HepG2 (cell line): ENCODE measurements at regions not wholly inside any gene's neighbourhood (a gene's known extent, or its start where the extent isn't known, plus 50 kb on each side); places are given as distances from the start of the nearest gene placed in this dataset.

ENCODE experiments used
- CENPT ChIP-seq: sonication (generic); formaldehyde crosslinking; IDR thresholded peaks from 2 replicates; pipeline ENCODE4 v1.8.0; 2022; ENCODE audit warnings: low read depth, mild to moderate bottlenecking, moderate library complexity, missing genetic modification reagents
- ETV6 ChIP-seq: sonication (generic); formaldehyde crosslinking; conservative IDR thresholded peaks from 2 replicates; pipeline ENCODE4 v1.4.0; 2020; ENCODE audit warnings: missing genetic modification reagents
- FOSL1 ChIP-seq: sonication (generic); formaldehyde crosslinking; IDR thresholded peaks from 2 replicates; pipeline ENCODE4 v1.9.0; 2021; ENCODE audit warnings: missing genetic modification reagents, borderline replicate concordance
- FOXA3 ChIP-seq: IDR thresholded peaks from 2 replicates; pipeline ENCODE4 v1.6.1; 2016; ENCODE audit warnings: missing genetic modification reagents, missing compliant biosample characterization
- FOXK1 ChIP-seq: sonication (generic); formaldehyde crosslinking; IDR thresholded peaks from 2 replicates; pipeline ENCODE4 v1.4.0; 2020; ENCODE audit warnings: low read depth, missing genetic modification reagents, borderline replicate concordance
- GATA4 ChIP-seq: sonication (generic); IDR thresholded peaks from 2 replicates; pipeline ENCODE4 v1.6.1; 2016; ENCODE audit warnings: antibody characterized with exemption, low read depth, borderline replicate concordance
- GATAD2A ChIP-seq: IDR thresholded peaks from 2 replicates; pipeline ENCODE4 v1.6.1; 2016
- GLI4 ChIP-seq: sonication (generic); formaldehyde crosslinking; IDR thresholded peaks from 2 replicates; pipeline ENCODE4 v1.5.1; 2020; ENCODE audit warnings: missing genetic modification reagents, mild to moderate bottlenecking, moderate library complexity, borderline replicate concordance
- HNF4A ChIP-seq: sonication (generic); formaldehyde crosslinking; IDR thresholded peaks from 2 replicates; pipeline ENCODE4 v1.4.0; 2020; ENCODE audit warnings: missing genetic modification reagents
- HNRNPLL ChIP-seq: fragments of 200-400 bp; formaldehyde crosslinking; IDR thresholded peaks from 2 replicates; pipeline ENCODE4 v1.6.1; 2017; ENCODE audit warnings: mild to moderate bottlenecking, low read depth, low read length; ENCODE audit not compliant: poor library complexity, severe bottlenecking
- ISL2 ChIP-seq: sonication (generic); formaldehyde crosslinking; IDR thresholded peaks from 2 replicates; pipeline ENCODE4 v1.5.0; 2020; ENCODE audit warnings: missing genetic modification reagents
- KAT8 ChIP-seq: IDR thresholded peaks from 2 replicates; pipeline ENCODE4 v1.6.1; 2016; ENCODE audit warnings: missing genetic modification reagents, missing compliant biosample characterization
- NFE2 ChIP-seq: sonication (generic); formaldehyde crosslinking; IDR thresholded peaks from 2 replicates; pipeline ENCODE4 v1.4.0; 2020; ENCODE audit warnings: missing genetic modification reagents
- NRL ChIP-seq: sonication (generic); formaldehyde crosslinking; IDR thresholded peaks from 2 replicates; pipeline ENCODE4 v1.5.0; 2020; ENCODE audit warnings: missing genetic modification reagents, mild to moderate bottlenecking, moderate library complexity, borderline replicate concordance
- PTBP1 ChIP-seq: fragments of 200-400 bp; formaldehyde crosslinking; IDR thresholded peaks from 2 replicates; pipeline ENCODE4 v1.6.1; 2018; ENCODE audit warnings: low read length, low read depth; ENCODE audit not compliant: poor library complexity, severe bottlenecking
- SNRNP70 ChIP-seq: fragments of 200-400 bp; formaldehyde crosslinking; IDR thresholded peaks from 2 replicates; pipeline ENCODE4 v1.6.1; 2017; ENCODE audit warnings: mild to moderate bottlenecking, low read depth, low read length, moderate library complexity
- SOX13 ChIP-seq, 3 experiments: fragments of 450-650 bp in 1 of 3; sonication (generic) in 1 of 3; formaldehyde crosslinking in 1 of 3; IDR thresholded peaks in 2 of 3; conservative IDR thresholded peaks in 1 of 3; 2 replicates each; pipeline versions ENCODE4 v1.5.0 to v1.6.1; 2016 to 2020; ENCODE audit warnings: antibody characterized with exemption in 1 of 3, mild to moderate bottlenecking in 1 of 3, missing compliant biosample characterization in 1 of 3, missing genetic modification reagents in 1 of 3, moderate library complexity in 1 of 3
- TBX2 ChIP-seq: sonication (generic); formaldehyde crosslinking; IDR thresholded peaks from 2 replicates; pipeline ENCODE4 v1.5.0; 2020; ENCODE audit warnings: missing genetic modification reagents, mild to moderate bottlenecking, borderline replicate concordance
- ZKSCAN5 ChIP-seq: sonication (generic); formaldehyde crosslinking; IDR thresholded peaks from 2 replicates; pipeline ENCODE4 v1.5.1; 2020; ENCODE audit warnings: mild to moderate bottlenecking, missing genetic modification reagents
- ZNF44 ChIP-seq: sonication (generic); formaldehyde crosslinking; IDR thresholded peaks from 2 replicates; pipeline ENCODE4 v1.5.1; 2020; ENCODE audit warnings: mild to moderate bottlenecking, missing genetic modification reagents
- ZNF605 ChIP-seq: sonication (generic); formaldehyde crosslinking; IDR thresholded peaks from 2 replicates; pipeline ENCODE4 v1.8.0; 2022; ENCODE audit warnings: mild to moderate bottlenecking, missing genetic modification reagents
- ZNF629 ChIP-seq: sonication (generic); formaldehyde crosslinking; conservative IDR thresholded peaks from 2 replicates; pipeline ENCODE4 v1.5.0; 2020; ENCODE audit warnings: missing genetic modification reagents
- ZSCAN12 ChIP-seq: sonication (generic); formaldehyde crosslinking; IDR thresholded peaks from 2 replicates; pipeline ENCODE4 v1.9.0; 2021; ENCODE audit warnings: mild to moderate bottlenecking, missing genetic modification reagents
- TF ChIP-seq, protein P1 (sequence below): sonication (generic); formaldehyde crosslinking; IDR thresholded peaks from 2 replicates; pipeline ENCODE4 v1.4.0; 2020; ENCODE audit warnings: missing genetic modification reagents, borderline replicate concordance
- TF ChIP-seq, protein P2 (sequence below): sonication (generic); formaldehyde crosslinking; IDR thresholded peaks from 2 replicates; pipeline ENCODE4 v1.5.0; 2020; ENCODE audit warnings: missing genetic modification reagents
- TF ChIP-seq, protein P3 (sequence below): sonication (generic); formaldehyde crosslinking; IDR thresholded peaks from 2 replicates; pipeline ENCODE4 v1.5.0; 2020; ENCODE audit warnings: missing genetic modification reagents

DNA sequence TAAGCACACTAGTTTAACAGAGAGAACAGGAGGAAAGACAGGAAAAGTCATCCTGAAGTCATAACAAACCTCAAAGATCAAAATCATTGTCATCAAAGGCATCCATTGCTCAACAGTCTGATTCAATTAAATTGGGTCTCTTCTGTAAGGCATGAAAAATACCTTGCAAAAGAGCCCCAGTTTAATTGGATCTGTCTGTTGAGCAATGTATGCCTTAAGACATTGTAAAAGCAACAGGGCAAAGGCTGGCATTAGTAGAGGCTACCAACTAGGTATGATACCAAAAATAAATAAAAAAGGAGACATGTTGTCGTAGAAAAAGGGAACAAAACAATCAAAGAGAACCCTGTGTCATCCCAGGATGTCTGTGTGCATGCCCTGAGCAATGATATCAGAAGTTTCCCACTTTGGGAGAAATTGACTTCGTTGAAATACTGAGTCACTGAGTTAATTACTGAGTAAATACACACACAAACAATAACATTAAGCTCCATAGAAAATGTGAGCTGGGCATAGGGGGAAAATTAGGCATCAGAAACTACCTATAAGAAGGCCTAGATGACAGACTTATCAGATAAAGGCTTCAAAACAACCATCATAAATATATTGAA lies 1013.8 kb upstream of the CITED2 start (continued):
- TF ChIP-seq, protein P1, sequence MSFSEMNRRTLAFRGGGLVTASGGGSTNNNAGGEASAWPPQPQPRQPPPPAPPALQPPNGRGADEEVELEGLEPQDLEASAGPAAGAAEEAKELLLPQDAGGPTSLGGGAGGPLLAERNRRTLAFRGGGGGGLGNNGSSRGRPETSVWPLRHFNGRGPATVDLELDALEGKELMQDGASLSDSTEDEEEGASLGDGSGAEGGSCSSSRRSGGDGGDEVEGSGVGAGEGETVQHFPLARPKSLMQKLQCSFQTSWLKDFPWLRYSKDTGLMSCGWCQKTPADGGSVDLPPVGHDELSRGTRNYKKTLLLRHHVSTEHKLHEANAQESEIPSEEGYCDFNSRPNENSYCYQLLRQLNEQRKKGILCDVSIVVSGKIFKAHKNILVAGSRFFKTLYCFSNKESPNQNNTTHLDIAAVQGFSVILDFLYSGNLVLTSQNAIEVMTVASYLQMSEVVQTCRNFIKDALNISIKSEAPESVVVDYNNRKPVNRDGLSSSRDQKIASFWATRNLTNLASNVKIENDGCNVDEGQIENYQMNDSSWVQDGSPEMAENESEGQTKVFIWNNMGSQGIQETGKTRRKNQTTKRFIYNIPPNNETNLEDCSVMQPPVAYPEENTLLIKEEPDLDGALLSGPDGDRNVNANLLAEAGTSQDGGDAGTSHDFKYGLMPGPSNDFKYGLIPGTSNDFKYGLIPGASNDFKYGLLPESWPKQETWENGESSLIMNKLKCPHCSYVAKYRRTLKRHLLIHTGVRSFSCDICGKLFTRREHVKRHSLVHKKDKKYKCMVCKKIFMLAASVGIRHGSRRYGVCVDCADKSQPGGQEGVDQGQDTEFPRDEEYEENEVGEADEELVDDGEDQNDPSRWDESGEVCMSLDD (CRISPR knock-in tag): no peak
- TF ChIP-seq, protein P2, sequence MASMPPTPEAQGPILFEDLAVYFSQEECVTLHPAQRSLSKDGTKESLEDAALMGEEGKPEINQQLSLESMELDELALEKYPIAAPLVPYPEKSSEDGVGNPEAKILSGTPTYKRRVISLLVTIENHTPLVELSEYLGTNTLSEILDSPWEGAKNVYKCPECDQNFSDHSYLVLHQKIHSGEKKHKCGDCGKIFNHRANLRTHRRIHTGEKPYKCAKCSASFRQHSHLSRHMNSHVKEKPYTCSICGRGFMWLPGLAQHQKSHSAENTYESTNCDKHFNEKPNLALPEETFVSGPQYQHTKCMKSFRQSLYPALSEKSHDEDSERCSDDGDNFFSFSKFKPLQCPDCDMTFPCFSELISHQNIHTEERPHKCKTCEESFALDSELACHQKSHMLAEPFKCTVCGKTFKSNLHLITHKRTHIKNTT (CRISPR knock-in tag): no peak
- TF ChIP-seq SNRNP70: no peak
- TF ChIP-seq ZNF629 (CRISPR knock-in tag): no peak
- TF ChIP-seq GLI4 (CRISPR knock-in tag): no peak
- TF ChIP-seq PTBP1: no peak
- peak; percentile 65; the same call in 1 of the 2 replicates for TF ChIP-seq FOXA3
- 0 out of 2 replicates have a peak, but pooled peaks have one; percentile 26 for TF ChIP-seq KAT8 (CRISPR knock-in tag)
- TF ChIP-seq NFE2 (CRISPR knock-in tag): no peak
- no peak for TF ChIP-seq HNRNPLL
- TF ChIP-seq FOXK1 (CRISPR knock-in tag): no peak
- TF ChIP-seq GATAD2A (CRISPR knock-in tag): peak; percentile 42; the same call in 1 of the 2 replicates
- TF ChIP-seq ZNF605 (CRISPR knock-in tag): no peak
- no peak for TF ChIP-seq ZSCAN12
- no peak for TF ChIP-seq SOX13 (IDR thresholded peaks at IDR 0.05)
- peak in 1 of 2 experiments; percentile 44; a peak in 1 of 4 replicates for TF ChIP-seq SOX13 (CRISPR knock-in tag; conservative IDR thresholded peaks at IDR 0.05 in 1 of 2, IDR thresholded peaks at IDR 0.05 in 1 of 2)
- TF ChIP-seq HNF4A (CRISPR knock-in tag): 0 out of 2 replicates have a peak, but pooled peaks have one; percentile 8
- TF ChIP-seq, protein P3, sequence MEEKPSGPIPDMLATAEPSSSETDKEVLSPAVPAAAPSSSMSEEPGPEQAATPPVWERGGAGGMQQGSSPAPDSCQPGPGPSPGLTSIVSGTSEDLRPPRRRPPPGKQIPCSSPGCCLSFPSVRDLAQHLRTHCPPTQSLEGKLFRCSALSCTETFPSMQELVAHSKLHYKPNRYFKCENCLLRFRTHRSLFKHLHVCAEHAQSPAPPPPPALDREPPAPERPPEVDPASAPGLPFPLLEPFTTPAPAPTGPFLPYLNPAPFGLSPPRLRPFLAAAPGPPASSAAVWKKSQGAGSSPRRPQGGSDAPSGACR (CRISPR knock-in tag): no peak
- TF ChIP-seq ZKSCAN5: no peak
- no peak for TF ChIP-seq ETV6 (CRISPR knock-in tag)
- no peak for TF ChIP-seq GATA4
- TF ChIP-seq ISL2: peak; percentile 30; the same call in 1 of the 2 replicates
- no peak for TF ChIP-seq NRL (CRISPR knock-in tag)
- no peak for TF ChIP-seq CENPT (CRISPR knock-in tag)
- TF ChIP-seq FOSL1 (CRISPR knock-in tag): 0 out of 2 replicates have a peak, but pooled peaks have one; percentile 35
- TF ChIP-seq TBX2 (CRISPR knock-in tag): no peak
- no peak for TF ChIP-seq ZNF44 (CRISPR knock-in tag)
